ENCODE measurements at regions not wholly inside any gene's neighbourhood (a gene's known extent, or its start where the extent isn't known, plus 50 kb on each side); places are given as distances from the start of the nearest gene placed in this dataset.

DNA sequence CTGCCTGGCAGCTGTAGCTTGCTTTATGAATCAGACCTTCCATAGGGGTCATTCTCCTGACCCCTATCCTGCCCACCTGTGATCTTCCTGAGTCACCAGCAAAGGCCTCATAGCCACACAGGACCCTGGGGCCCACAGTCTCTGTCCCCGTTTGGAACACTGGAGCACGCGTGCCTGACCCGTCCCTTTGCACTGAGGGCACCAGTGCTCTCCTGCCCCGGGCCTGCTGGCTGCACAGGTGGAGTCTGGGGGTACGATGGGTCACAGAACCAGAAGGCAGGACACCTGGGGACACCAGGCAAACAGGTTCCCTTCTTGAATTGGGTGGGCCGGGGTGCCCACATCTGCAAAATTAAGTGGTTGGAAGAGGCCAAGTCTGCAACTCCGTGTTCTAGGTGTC is 97.2 kb downstream of the CPZ start:
- no peaks in the 10 kb centered on the region for H3K4me1 ChIP-seq
- H3K27ac ChIP-seq: no peak overlapping the region
- TF ChIP-seq POLR2A (IDR thresholded peaks at IDR 0.05): no peak
- no peak for TF ChIP-seq EP300 (IDR thresholded peaks at IDR 0.05)
- TF ChIP-seq, protein P1, sequence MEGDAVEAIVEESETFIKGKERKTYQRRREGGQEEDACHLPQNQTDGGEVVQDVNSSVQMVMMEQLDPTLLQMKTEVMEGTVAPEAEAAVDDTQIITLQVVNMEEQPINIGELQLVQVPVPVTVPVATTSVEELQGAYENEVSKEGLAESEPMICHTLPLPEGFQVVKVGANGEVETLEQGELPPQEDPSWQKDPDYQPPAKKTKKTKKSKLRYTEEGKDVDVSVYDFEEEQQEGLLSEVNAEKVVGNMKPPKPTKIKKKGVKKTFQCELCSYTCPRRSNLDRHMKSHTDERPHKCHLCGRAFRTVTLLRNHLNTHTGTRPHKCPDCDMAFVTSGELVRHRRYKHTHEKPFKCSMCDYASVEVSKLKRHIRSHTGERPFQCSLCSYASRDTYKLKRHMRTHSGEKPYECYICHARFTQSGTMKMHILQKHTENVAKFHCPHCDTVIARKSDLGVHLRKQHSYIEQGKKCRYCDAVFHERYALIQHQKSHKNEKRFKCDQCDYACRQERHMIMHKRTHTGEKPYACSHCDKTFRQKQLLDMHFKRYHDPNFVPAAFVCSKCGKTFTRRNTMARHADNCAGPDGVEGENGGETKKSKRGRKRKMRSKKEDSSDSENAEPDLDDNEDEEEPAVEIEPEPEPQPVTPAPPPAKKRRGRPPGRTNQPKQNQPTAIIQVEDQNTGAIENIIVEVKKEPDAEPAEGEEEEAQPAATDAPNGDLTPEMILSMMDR (IDR thresholded peaks at IDR 0.05): no peak
- peaks cover 0 to 15% of the 10 kb centered on the region in 2 donors for H3K27me3 ChIP-seq
- H3K9me3 ChIP-seq: peaks cover 0 to 15% (median 0%) of the 10 kb centered on the region in 4 donors
- DNase-seq (ENCODE audit: low spot score in 2 of 2): peak in 1 of 2 donors; percentile 6
- H3K4me3 ChIP-seq: no peak overlapping the region
- H3K36me3 ChIP-seq: no peaks in the 10 kb centered on the region
- WGBS, 2 donors: 79 to 80% methylated on average over 8 of the region's 8 CpGs

DNA sequence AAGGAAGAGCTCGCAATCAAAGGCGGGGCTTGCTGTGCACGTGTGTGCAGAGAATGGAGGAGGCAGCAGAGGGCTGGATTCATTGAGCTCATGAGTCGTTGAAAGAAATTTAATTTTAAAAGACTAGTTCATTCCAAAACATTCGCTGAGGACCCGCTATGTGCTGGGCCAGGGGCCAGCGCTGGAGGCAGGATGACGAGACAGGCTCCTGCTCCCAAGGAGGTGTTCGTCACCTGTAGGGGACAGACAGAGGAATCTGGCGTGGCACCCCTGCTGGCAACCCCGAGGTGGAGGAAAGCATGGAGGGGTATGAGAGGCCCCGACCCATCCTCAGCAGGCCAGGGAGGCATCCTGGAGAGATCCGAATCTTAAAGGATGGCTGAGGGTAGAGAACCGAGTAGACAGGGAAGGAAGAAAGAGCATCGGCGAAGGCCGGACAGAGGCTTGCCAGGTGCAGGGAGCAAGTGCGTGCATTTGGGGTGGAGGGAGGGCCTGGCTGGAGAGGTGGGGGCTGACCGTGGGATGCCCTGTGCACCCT is 96.4 kb downstream of the CPZ start:
- TF ChIP-seq, protein P1 (IDR thresholded peaks at IDR 0.05): no peak
- TF ChIP-seq POLR2A (IDR thresholded peaks at IDR 0.05): no peak
- TF ChIP-seq EP300 (IDR thresholded peaks at IDR 0.05): no peak
- peak in 1 of 2 donors; percentile 1 for DNase-seq (ENCODE audit: low spot score in 2 of 2)

DNA sequence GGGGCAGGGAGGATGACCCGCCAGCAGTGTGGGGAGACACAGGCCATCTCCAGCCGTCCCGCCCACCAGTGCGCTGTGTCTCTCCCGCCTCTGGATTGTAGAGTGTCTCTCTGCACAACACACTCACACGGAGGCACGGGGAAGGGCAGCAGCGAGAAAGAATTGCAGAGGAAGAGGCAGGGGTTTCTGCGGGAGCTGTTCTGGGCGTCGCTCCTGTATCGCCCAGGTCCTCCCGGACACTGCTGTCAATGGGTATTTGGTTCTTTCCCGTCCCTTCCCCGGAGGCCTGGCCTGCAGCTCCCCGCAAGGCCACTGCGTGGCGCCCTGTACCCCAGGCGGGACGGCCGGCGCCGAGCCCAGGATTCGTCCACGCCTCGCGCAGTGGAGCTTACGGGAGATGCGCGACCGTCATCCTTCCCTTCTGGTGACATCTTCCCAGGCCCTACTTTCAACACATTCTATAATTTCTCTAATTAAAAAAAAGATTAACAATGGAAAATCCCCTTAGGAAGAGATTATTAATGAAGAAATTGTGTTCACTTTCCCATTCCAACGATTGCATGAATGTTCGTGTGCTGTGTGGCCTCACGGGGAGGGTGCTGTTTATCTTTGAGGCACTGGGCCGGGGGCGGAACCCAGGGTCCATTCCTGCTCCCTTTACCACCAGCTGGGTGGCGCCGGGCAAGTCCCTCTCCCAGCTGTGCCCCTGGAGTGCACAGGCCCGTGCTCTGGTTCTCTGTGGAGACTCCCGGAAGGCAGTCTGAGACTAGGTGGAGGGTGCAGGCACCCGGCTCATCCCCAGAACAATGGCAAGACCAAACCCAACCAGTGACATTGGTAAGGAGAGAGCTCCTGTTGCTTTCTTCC is 95.7 kb downstream of the CPZ start:
- no peak for TF ChIP-seq POLR2A (IDR thresholded peaks at IDR 0.05)
- no peak for TF ChIP-seq EP300 (IDR thresholded peaks at IDR 0.05)
- TF ChIP-seq, protein P1 (IDR thresholded peaks at IDR 0.05): no peak
- Histone ChIP-seq H3K27me3 (peaks cover 0 to 15% of the 10 kb centered on the region in 2 donors), H3K4me3 (no peak overlapping the region), H3K9me3 (peaks cover 0 to 9% (median 0%) of the 10 kb centered on the region in 4 donors), H3K4me1 (no peaks in the 10 kb centered on the region), H3K27ac (no peak overlapping the region), H3K36me3 (no peaks in the 10 kb centered on the region)
- peak in 1 of 2 donors; percentile 1 for DNase-seq (ENCODE audit: low spot score in 2 of 2)
- WGBS, 2 donors: 12 to 13% methylated on average over 38 to 40 of the region's 41 CpGs

More for the DNA sequence above, 96.4 kb downstream of the CPZ start:
- Histone ChIP-seq H3K36me3 (no peaks in the 10 kb centered on the region), H3K27ac (no peak overlapping the region), H3K9me3 (peaks cover 0 to 12% (median 0%) of the 10 kb centered on the region in 4 donors), H3K27me3 (peaks cover 0 to 15% of the 10 kb centered on the region in 2 donors), H3K4me3 (no peak overlapping the region), H3K4me1 (no peaks in the 10 kb centered on the region)
- 72 to 75% methylated on average over 19 of the region's 19 CpGs for WGBS, 2 donors

DNA sequence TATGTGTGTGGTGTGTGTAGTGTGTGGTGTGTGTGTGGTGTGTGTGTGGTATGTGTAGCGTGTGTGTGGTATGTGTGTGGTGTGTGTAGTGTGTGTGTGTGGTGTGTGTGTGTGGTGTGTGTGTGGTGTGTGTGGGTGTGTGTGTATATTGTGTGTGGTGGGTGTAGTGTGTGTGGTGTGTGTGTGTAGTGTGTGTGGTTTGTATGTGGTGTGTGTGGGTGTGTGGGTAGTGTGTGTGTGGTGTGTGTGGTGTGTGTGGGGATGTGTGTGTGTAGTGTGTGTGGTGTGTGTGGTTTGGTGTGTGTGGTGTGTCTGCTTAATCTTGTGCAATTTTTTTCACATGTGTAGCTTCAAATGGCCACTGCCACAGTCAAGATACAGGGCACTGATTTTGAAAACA is 94.5 kb downstream of the CPZ start:
- 88 to 96% methylated on average over 1 of the region's 1 CpG for WGBS, 2 donors
- no peak overlapping the region for H3K4me3 ChIP-seq
- DNase-seq (ENCODE audit: low spot score in 2 of 2): no peak
- H3K27ac ChIP-seq: no peak overlapping the region
- TF ChIP-seq POLR2A (IDR thresholded peaks at IDR 0.05) (no peak), EP300 (IDR thresholded peaks at IDR 0.05) (no peak)
- TF ChIP-seq, protein P1 (IDR thresholded peaks at IDR 0.05): no peak
- no peaks in the 10 kb centered on the region for H3K36me3 ChIP-seq
- H3K4me1 ChIP-seq: no peaks in the 10 kb centered on the region
- H3K27me3 ChIP-seq: peaks cover 0 to 15% of the 10 kb centered on the region in 2 donors
- peaks cover 0 to 13% (median 0%) of the 10 kb centered on the region in 4 donors for H3K9me3 ChIP-seq

DNA sequence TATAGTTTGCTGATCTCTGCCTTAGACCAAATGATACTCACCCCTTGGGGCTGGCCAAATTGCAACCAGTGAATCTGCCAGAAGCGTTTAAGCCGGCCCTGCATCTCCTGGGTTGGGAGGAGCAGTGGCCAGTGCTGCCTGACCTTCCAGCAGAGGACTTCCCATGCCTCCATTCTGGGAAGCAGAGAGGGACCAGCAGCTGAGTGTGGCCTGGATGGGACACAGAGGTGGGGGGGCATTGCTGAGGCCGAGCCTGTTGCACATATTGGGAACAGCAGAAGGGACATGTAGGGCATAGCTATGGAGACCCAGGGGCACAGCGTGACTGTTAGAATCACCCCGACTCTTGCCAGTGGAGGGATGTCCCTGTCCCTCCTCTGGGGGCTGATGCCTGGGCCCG is 93.3 kb downstream of the CPZ start:
- DNase-seq (ENCODE audit: low spot score in 2 of 2): no peak
- TF ChIP-seq EP300 (IDR thresholded peaks at IDR 0.05): no peak
- TF ChIP-seq, protein P1 (IDR thresholded peaks at IDR 0.05): no peak
- TF ChIP-seq POLR2A (IDR thresholded peaks at IDR 0.05): no peak
- H3K27ac ChIP-seq: no peak overlapping the region
- no peaks in the 10 kb centered on the region for H3K4me1 ChIP-seq
- H3K4me3 ChIP-seq: no peak overlapping the region
- no peaks in the 10 kb centered on the region for H3K36me3 ChIP-seq
- WGBS, 2 donors: 73 to 86% methylated on average over 6 of the region's 6 CpGs
- H3K9me3 ChIP-seq: peaks cover 0 to 13% (median 0%) of the 10 kb centered on the region in 4 donors
- H3K27me3 ChIP-seq: peaks cover 0 to 15% of the 10 kb centered on the region in 2 donors

Measured in tibial nerve (tissue), 4 donors.